Left colon (tissue), 2 donors: ENCODE measurements at regions not wholly inside any gene's neighbourhood (a gene's known extent, or its start where the extent isn't known, plus 50 kb on each side); places are given as distances from the start of the nearest gene placed in this dataset.
A peak's percentile ranks its signal among the peaks of the same experiment; 100 is the strongest.

ENCODE experiments used
- ATAC-seq: fragments of 200-7000 bp; cut with Tn5 transposase; one replicate; pipeline ENCODE4 v1.9.1; 2020; ENCODE audit warnings: mild to moderate bottlenecking, moderate library complexity
- DNase-seq, 2 donors: peaks; one replicate each; pipeline ENCODE4 v3.0.0-alpha.2; 2020
- intact Hi-C, 2 donors: fragments of 100-400 bp; cut with DNase I in 1 of 2; cut with micrococcal nuclease in 1 of 2; formaldehyde crosslinking; loops; one replicate each; pipeline versions ENCODE4 v1.11.2 to v1.14.0; 2022; cut with DNase I, micrococcal nuclease
- donor health status: DM: no; HTN: no; CAD: no.
- donor health status: DM: yes; HTN: yes; CAD: no.

- ATAC-seq (no peak), DNase-seq (no peak)
- intact Hi-C loops = no loop called here
Observed at GRCh38 chr10:117928281-117928680, 118.5 kb downstream of the RAB11FIP2 start.

GRCh38 chr10:117928741-117929140, 118.0 kb downstream of the RAB11FIP2 start:
- DNase-seq = no peak
- no peak for ATAC-seq
- intact Hi-C loops = no loop called here

- ATAC-seq = no peak
- intact Hi-C loops = no loop called here
- no peak for DNase-seq
Observed at GRCh38 chr10:117929327-117930067, 117.2 kb downstream of the RAB11FIP2 start.

GRCh38 chr10:117931078-117931477, 115.7 kb downstream of the RAB11FIP2 start:
- DNase-seq (no peak), ATAC-seq (no peak)
- intact Hi-C loops = no loop called here

- ATAC-seq (no peak), DNase-seq (no peak)
- intact Hi-C loops = no loop called here
Observed at GRCh38 chr10:117933036-117933435, 113.7 kb downstream of the RAB11FIP2 start.

- no peak for DNase-seq
- no peak for ATAC-seq
- intact Hi-C loops = no loop called here
Observed at GRCh38 chr10:117934477-117934876, 112.3 kb downstream of the RAB11FIP2 start.

DNA sequence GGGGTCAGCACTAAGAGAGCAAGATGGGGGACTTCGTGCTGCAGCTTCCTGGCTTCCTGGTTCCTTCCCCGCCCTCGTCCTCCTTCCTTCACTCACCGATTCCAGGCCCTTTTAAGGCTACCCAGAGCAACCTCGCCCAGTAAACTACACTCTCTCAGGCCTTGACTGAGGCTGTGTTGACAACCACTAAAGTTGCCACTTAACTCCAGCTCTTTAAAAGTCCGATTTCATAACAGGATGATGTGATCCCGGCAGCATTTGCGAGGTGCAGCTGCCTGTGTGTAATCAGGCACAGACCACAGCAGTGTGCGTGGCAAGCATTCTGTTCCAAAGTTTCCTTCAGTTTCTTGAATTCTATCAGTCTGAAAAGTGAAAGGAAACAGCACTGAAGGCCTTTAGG, 110.6 kb downstream of the RAB11FIP2 start:
- intact Hi-C loops = no loop called here
- peak in 1 of 2 donors; percentile 3 for DNase-seq
- ATAC-seq = peak; percentile 74

DNA sequence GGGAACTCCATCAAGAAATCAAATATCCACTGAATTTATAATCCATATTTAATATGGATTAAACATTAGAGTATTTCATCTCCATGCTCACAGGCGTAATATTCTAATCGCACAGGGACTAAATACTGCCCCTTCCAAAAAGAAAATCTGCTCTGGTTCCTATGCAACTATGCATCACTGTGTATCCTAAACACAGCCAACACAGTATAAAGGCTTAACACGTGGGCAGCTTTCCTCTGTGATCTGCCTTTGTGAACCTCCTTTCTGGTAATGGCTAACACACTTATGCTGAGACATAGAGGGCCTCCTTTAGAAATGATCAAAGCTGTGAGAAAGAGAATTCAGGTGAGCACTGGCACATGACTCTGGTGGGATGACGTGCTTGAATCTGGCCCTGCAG, 110.2 kb downstream of the RAB11FIP2 start:
- intact Hi-C loops = no loop called here
- no peak for ATAC-seq

GRCh38 chr10:117936976-117937375, 109.8 kb downstream of the RAB11FIP2 start:
- intact Hi-C loops = no loop called here
- DNase-seq (no peak), ATAC-seq (no peak)

More for the DNA sequence above, 110.2 kb downstream of the RAB11FIP2 start:
- DNase-seq = no peak

DNA sequence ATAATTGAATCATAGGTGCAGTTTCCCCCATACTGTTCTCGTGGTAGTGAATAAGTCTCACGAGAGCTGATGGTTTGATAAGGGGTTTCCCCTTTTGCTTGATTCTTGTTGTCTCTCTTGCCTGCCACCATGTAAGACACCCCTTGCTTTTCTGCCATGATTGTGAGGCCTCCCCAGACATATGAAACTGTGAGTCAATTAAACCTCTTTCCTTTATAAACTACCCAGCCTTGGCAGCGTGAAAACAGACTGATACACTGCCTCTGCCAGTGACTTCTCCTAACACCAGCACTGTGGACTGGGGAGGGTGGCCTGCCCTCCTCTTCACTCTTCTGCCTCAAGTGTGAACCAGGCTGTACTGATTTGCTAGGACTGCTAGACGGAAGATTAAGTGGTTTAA, 108.6 kb downstream of the RAB11FIP2 start:
- ATAC-seq (no peak), DNase-seq (no peak)
- intact Hi-C loops = no loop called here

DNA sequence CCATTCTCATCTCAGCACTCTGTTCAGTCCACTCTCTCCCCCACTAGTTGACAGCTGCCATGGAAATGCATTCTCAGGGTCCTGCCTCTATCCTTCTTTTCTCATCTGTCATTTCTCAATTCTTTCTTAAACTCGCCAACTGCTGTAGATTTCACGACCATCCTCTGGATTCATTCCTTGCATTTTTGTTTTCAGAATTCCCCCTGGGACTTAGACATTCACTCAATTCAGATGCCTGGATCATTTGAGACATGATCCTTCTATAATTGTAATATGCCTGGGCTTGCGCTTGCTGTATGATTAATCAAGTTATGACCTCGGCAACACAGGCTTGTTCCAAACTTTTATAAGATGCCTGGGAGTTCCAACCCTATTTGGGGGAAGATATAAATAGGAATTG, 104.5 kb downstream of the RAB11FIP2 start:
- DNase-seq = no peak
- intact Hi-C loops = no loop called here
- no peak for ATAC-seq

DNA sequence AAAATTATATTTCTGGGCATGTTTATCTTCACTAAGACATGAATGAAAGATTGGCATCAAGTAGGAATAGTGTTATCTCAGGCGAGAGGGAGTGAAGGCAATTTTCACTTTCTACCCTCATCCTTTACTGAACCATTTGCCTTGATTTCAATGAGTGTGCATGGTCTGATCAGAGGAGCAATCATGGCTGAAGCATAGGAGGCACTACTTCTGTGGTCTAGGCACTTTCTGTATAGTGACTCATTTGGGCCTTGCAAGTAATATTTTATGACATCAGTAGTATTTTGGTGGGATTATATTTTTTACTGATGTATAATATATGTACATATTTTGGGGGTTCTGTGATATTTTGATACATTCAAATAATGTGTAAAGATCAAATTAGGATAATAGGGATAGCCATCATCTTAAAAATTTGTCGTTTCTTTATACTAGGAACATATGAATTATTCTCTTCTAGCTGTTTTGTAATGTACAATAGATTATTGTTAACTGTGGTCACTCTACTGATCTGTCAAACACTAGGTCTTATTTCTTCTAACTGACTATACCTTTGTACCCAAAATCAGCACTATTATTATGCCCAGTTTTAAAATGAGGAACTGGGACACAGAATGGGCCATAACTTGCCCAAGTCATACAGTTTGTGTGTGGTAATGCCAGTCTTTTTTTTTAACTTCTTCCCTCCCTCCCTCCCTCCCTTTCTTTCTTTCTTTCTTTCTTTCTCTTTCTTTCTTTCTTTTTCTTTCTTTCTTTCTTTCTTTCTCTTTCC, 101.9 kb downstream of the RAB11FIP2 start:
- intact Hi-C loops = no loop called here
- DNase-seq (no peak), ATAC-seq (no peak)

- DNase-seq (peak in 1 of 2 donors; percentile 12), ATAC-seq (peak; percentile 73)
- intact Hi-C loops = no loop called here
Observed at GRCh38 chr10:117945651-117946050, 101.1 kb downstream of the RAB11FIP2 start.

DNA sequence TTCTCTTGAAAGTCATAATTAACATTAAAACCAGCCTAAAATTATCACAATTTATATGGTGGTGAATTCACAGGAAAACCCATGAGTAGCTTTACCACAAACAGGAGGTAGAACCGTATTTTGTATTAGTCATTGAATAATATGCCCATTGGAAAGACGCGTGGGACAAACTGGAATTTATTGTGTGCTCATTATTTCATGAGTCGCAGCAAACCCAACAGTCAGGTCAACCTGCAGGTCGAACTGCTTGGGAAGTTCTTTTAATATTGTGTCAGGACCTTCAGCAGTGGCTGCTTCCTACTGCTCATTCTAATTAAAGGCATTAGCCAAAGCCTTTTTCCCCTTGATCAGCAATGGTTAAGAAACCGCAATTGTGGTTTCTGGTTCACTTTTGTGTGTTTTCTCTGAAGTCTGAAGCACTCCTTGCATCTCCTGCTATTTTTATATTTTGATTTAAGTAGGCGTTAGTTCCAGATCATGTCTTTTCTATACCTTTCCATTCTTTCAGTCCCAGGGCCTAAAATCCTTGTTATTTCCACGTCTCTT, 100.1 kb downstream of the RAB11FIP2 start:
- intact Hi-C loops = no loop called here
- DNase-seq (no peak), ATAC-seq (no peak)

GRCh38 chr10:117948493-117948892, 98.2 kb downstream of the RAB11FIP2 start:
- intact Hi-C loops = no loop called here
- ATAC-seq = no peak
- no peak for DNase-seq

DNA sequence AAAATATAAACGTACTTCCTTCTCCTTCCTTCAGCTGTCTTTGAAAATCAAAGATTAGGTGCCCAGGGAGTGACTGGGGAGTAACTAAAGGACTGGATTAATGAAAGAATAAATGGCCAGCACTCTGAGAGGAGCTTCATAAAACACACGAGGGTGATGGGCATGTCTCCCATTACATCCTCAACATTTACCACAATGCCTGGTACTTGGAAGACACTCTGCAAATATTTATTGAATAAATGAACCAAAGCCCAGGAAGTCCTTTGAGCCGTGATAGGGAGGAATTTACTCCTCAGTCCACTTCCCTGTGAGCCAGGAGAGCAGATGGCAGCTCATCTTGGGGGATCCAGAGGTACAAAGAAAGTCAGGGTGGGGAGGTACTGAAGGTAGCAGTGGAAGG, 96.3 kb downstream of the RAB11FIP2 start:
- peak; percentile 21 for ATAC-seq
- DNase-seq = no peak
- intact Hi-C loops = no loop called here
